ENCODE measurements at regions not wholly inside any gene's neighbourhood (a gene's known extent, or its start where the extent isn't known, plus 50 kb on each side); places are given as distances from the start of the nearest gene placed in this dataset.

DNA sequence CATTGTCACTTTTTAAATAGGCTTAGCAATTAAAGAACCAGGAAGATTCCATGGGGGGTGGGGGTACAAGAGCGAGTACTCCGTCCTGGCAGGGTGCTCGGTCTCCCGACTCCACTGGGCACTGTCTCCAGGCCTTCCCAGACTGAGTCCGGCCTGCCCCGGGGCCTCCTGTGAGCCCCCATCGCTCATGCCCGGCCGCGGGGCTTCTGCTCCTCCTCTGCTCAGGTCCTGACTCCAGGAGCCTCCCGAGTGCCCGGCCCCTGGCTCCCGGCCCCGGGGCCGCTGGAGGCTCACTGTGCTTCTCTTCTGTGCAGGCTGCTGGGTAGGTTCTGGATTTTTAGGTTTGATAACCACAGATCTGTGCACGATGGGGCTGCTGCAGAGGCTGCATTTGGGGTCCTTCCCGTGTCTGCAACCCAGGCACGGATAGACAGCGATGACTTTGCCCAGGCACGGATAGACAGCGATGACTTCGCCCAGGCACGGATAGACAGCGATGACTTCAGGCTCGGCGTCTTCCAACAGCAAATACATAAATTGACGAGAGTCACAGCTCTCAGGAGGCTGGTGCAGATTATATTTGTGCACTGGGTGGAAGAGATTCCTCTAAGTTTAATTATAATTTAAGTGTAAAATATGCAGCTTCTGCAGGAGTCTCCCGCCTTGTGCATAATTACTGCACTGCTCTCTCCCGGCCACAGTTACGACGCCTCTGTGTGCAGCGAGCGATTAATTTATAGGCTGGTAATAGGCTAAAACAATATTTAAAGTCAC is 74.8 kb upstream of the RXRA start:
- no peak for TF ChIP-seq CTCF (IDR thresholded peaks at IDR 0.05)
- H3K36me3 ChIP-seq, result no peaks in the 10 kb centered on the region
- H3K9me3 ChIP-seq, result peaks cover 5 to 22% of the 10 kb centered on the region in 2 donors
- no peaks in the 10 kb centered on the region for H3K27me3 ChIP-seq
- no peak overlapping the region for H3K27ac ChIP-seq
- no peaks in the 10 kb centered on the region for H3K4me1 ChIP-seq
- DNase-seq (ENCODE audit: low spot score), result no peak
- H3K4me3 ChIP-seq, result no peak overlapping the region

DNA sequence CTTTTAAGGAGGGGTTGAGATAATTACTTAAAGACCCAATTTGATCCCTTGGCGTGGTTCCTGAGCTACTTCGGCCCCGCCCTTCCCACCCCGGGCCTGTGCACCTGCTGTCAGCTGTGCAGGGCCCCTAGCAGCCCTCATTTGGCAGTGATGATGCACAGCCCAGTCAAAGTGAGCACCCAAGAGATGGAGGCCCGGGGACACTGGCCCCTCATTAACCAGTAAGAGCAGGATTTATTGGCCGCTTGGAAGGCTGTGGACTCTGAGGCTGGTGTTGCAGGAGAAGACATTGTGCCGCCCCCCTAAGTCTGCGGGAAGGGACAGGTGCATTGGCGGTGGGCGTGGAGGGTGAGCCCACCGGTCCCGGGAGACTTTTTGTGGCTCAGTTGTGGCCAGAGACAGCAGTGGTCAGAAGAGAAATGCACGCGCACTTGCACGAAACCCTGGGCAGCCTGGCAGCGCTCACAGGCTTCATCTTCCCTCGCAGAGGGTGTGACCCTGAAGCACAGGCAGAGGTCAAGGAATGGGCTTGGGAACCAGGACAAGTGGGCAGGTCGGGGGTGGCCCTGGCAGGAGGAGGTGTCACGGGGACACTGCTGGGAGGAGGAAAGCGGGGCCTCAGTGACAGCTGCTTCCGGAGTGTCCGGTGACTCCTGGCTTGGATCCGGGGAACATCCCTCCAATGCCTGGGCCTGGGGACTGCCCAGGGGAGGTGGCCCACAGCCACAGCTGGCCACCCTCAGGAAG is 74.0 kb upstream of the RXRA start:
- DNase-seq (ENCODE audit: low spot score), result no peak
- no peaks in the 10 kb centered on the region for H3K36me3 ChIP-seq
- H3K9me3 ChIP-seq, result peaks cover 5 to 17% of the 10 kb centered on the region in 2 donors
- no peak overlapping the region for H3K4me3 ChIP-seq
- H3K27ac ChIP-seq, result no peak overlapping the region
- no peaks in the 10 kb centered on the region for H3K27me3 ChIP-seq
- no peaks in the 10 kb centered on the region for H3K4me1 ChIP-seq
- TF ChIP-seq CTCF (IDR thresholded peaks at IDR 0.05), result no peak

- Histone ChIP-seq H3K4me3 (no peak overlapping the region), H3K9me3 (peaks cover 3% of the 10 kb centered on the region in 2 donors), H3K27me3 (no peaks in the 10 kb centered on the region), H3K4me1 (peaks cover 0 to 3% of the 10 kb centered on the region in 2 donors), H3K36me3 (no peaks in the 10 kb centered on the region), H3K27ac (no peak overlapping the region)
- TF ChIP-seq CTCF (IDR thresholded peaks at IDR 0.05), result no peak
- DNase-seq (ENCODE audit: low spot score), result no peak
Measured at GRCh38 chr9:134253606-134254205, 72.5 kb upstream of the RXRA start.

- Histone ChIP-seq H3K4me3 (no peak overlapping the region), H3K27ac (no peak overlapping the region), H3K9me3 (no peaks in the 10 kb centered on the region), H3K36me3 (no peaks in the 10 kb centered on the region), H3K27me3 (no peaks in the 10 kb centered on the region), H3K4me1 (peaks cover 0 to 7% of the 10 kb centered on the region in 2 donors)
- DNase-seq (ENCODE audit: low spot score), result no peak
- TF ChIP-seq CTCF (IDR thresholded peaks at IDR 0.05), result no peak
Measured at GRCh38 chr9:134258332-134258731, 67.9 kb upstream of the RXRA start.

GRCh38 chr9:134258828-134259546 is 67.3 kb upstream of the RXRA start:
- Histone ChIP-seq H3K27me3 (peaks cover 0 to under 1% of the 10 kb centered on the region in 2 donors), H3K4me1 (peaks cover 0 to 7% of the 10 kb centered on the region in 2 donors), H3K9me3 (no peaks in the 10 kb centered on the region), H3K36me3 (no peaks in the 10 kb centered on the region), H3K4me3 (no peak overlapping the region), H3K27ac (no peak overlapping the region)
- DNase-seq (ENCODE audit: low spot score), result no peak
- no peak for TF ChIP-seq CTCF (IDR thresholded peaks at IDR 0.05)

Measured in right atrium auricular region (tissue), 2 donors.